ENCODE measurements at regions not wholly inside any gene's neighbourhood (a gene's known extent, or its start where the extent isn't known, plus 50 kb on each side); places are given as distances from the start of the nearest gene placed in this dataset.
A peak's percentile ranks its signal among the peaks of the same experiment; 100 is the strongest.
"Not testable (repeated sequence)": the region's sequence is repeated elsewhere in the genome, so short reads cannot be mapped to it uniquely, and the experiment has no call there.

- Mint-ChIP-seq H3K9me3 (no peaks in the 10 kb centered on the region), H3K27me3 (ENCODE audit: low read depth) (peaks cover 13% of the 10 kb centered on the region), H3K36me3 (ENCODE audit: low read depth) (no peaks in the 10 kb centered on the region), H3K4me3 (peak overlapping the region in 1 of 3 experiments; percentile 26), H3K27ac (peak overlapping the region; percentile 55 to 88 (median 80)), H3K4me1 (peaks cover 24% of the 10 kb centered on the region)
- no peak for TF ChIP-seq CTCF (IDR thresholded peaks at IDR 0.05; ENCODE audit: unreplicated experiment in 3 of 3)
Observed at GRCh38 chr2:60352491-60353405, 200.7 kb downstream of the BCL11A start.

GRCh38 chr2:60351802-60352201 is 201.7 kb downstream of the BCL11A start:
- Mint-ChIP-seq H3K9me3 (peaks cover 2% of the 10 kb centered on the region), H3K36me3 (ENCODE audit: low read depth) (no peaks in the 10 kb centered on the region), H3K4me3 (no peak overlapping the region), H3K4me1 (peaks cover 24% of the 10 kb centered on the region), H3K27ac (no peak overlapping the region), H3K27me3 (ENCODE audit: low read depth) (peaks cover 12% of the 10 kb centered on the region)
- TF ChIP-seq CTCF (IDR thresholded peaks at IDR 0.05; ENCODE audit: unreplicated experiment in 3 of 3): no peak

- Mint-ChIP-seq H3K27ac (no peak overlapping the region), H3K27me3 (ENCODE audit: low read depth) (peaks cover 7% of the 10 kb centered on the region), H3K9me3 (peaks cover 2% of the 10 kb centered on the region), H3K36me3 (ENCODE audit: low read depth) (no peaks in the 10 kb centered on the region), H3K4me3 (no peak overlapping the region), H3K4me1 (peaks cover 24% of the 10 kb centered on the region)
- TF ChIP-seq CTCF (IDR thresholded peaks at IDR 0.05; ENCODE audit: unreplicated experiment in 3 of 3): no peak
Observed at GRCh38 chr2:60351321-60351720, 202.1 kb downstream of the BCL11A start.

GRCh38 chr2:60350791-60351190 is 202.7 kb downstream of the BCL11A start:
- peaks cover 4% of the 10 kb centered on the region for H3K9me3 Mint-ChIP-seq
- peaks cover 24% of the 10 kb centered on the region for H3K4me1 Mint-ChIP-seq
- no peak overlapping the region for H3K27ac Mint-ChIP-seq
- H3K36me3 Mint-ChIP-seq (ENCODE audit: low read depth): no peaks in the 10 kb centered on the region
- peaks cover 3% of the 10 kb centered on the region for H3K27me3 Mint-ChIP-seq (ENCODE audit: low read depth)
- no peak overlapping the region for H3K4me3 Mint-ChIP-seq
- TF ChIP-seq CTCF (IDR thresholded peaks at IDR 0.05; ENCODE audit: unreplicated experiment in 3 of 3): no peak

GRCh38 chr2:60347781-60348180 is 205.7 kb downstream of the BCL11A start:
- Mint-ChIP-seq H3K4me1 (peaks cover 6% of the 10 kb centered on the region), H3K27ac (no peak overlapping the region), H3K36me3 (ENCODE audit: low read depth) (no peaks in the 10 kb centered on the region), H3K9me3 (peaks cover 8% of the 10 kb centered on the region), H3K27me3 (ENCODE audit: low read depth) (peaks cover 3% of the 10 kb centered on the region), H3K4me3 (no peak overlapping the region)
- no peak for TF ChIP-seq CTCF (IDR thresholded peaks at IDR 0.05; ENCODE audit: unreplicated experiment in 3 of 3)

- H3K36me3 Mint-ChIP-seq (ENCODE audit: low read depth); H3K27me3 Mint-ChIP-seq (ENCODE audit: low read depth); H3K9me3 Mint-ChIP-seq; H3K4me1 Mint-ChIP-seq; H3K27ac Mint-ChIP-seq; H3K4me3 Mint-ChIP-seq: not testable (repeated sequence)
Observed at GRCh38 chr2:60342491-60342890, 211.0 kb downstream of the BCL11A start.

Data from nephron (organoid).